Natural killer cell (primary cell): ENCODE measurements at regions not wholly inside any gene's neighbourhood (a gene's known extent, or its start where the extent isn't known, plus 50 kb on each side); places are given as distances from the start of the nearest gene placed in this dataset.

Experiments
- ATAC-seq, 3 donors: fragments of 150-1000 bp in 2 of 3; fragments of 200-7000 bp in 1 of 3; cut with Tn5 transposase; 1 replicate in 1 of 3; 2 replicates in 2 of 3; pipeline ENCODE4 v1.10.0; 2021; ENCODE audit warnings: mild to moderate bottlenecking in 2 of 3, moderate library complexity in 2 of 3
- DNase-seq, 2 donors: peaks; one replicate each; pipeline versions ENCODE4 v3.0.0 to v3.0.0-alpha.2; 2013 to 2021; ENCODE audit warnings: mixed read lengths in 1 of 2
- H3K27ac ChIP-seq: one replicate; pipeline ENCODE4 v1.5.1; 2013; ENCODE audit warnings: mild to moderate bottlenecking, low read length
- H3K27me3 ChIP-seq: one replicate; pipeline ENCODE4 v1.6.1; 2013; ENCODE audit warnings: low read length; ENCODE audit not compliant: control insufficient read depth, insufficient read depth
- H3K36me3 ChIP-seq: one replicate; pipeline ENCODE4 v1.6.1; 2013; ENCODE audit warnings: low read length; ENCODE audit not compliant: control insufficient read depth, insufficient read depth
- H3K4me1 ChIP-seq: one replicate; pipeline ENCODE4 v1.6.1; 2013; ENCODE audit warnings: low read length; ENCODE audit not compliant: control insufficient read depth, insufficient read depth
- H3K4me3 ChIP-seq: one replicate; pipeline ENCODE4 v1.5.1; 2013; ENCODE audit warnings: low read length
- H3K9me3 ChIP-seq: one replicate; pipeline ENCODE4 v1.6.1; 2013; ENCODE audit warnings: low read length; ENCODE audit not compliant: control insufficient read depth, insufficient read depth
- H3K27ac Mint-ChIP-seq, 2 donors: one replicate each; pipeline ENCODE4 v1.8.0; 2022; ENCODE audit warnings: mild to moderate bottlenecking in 2 of 2, mixed read lengths in 2 of 2, moderate library complexity in 1 of 2
- H3K27me3 Mint-ChIP-seq, 2 donors: one replicate each; pipeline ENCODE4 v1.8.0; 2022; ENCODE audit warnings: low read depth in 2 of 2, mixed read lengths in 2 of 2
- H3K36me3 Mint-ChIP-seq: one replicate; pipeline ENCODE4 v1.8.0; 2022; ENCODE audit warnings: mixed read lengths
- H3K4me1 Mint-ChIP-seq, 2 donors: one replicate each; pipeline ENCODE4 v1.8.0; 2022; ENCODE audit warnings: mixed read lengths in 2 of 2
- H3K4me3 Mint-ChIP-seq: one replicate; pipeline ENCODE4 v1.8.0; 2022; ENCODE audit warnings: mild to moderate bottlenecking, moderate library complexity, mixed read lengths
- H3K9me3 Mint-ChIP-seq, 2 donors: one replicate each; pipeline ENCODE4 v1.8.0; 2022; ENCODE audit warnings: mixed read lengths in 2 of 2
- WGBS: methylation state at CpG from one replicate; pipeline ENCODE4 v1.1.7; 2013; ENCODE audit warnings: missing lambda C conversion rate; ENCODE audit not compliant: insufficient coverage; 5-methylcytosine and 5-hydroxymethylcytosine counted together
- intact Hi-C: fragments of 100-400 bp; cut with micrococcal nuclease; formaldehyde crosslinking; loops from one replicate; pipeline ENCODE4 v1.14.2; 2022
- TF ChIP-seq, protein P1 (sequence below): fragments of 200-600 bp; IDR thresholded peaks from one replicate; pipeline ENCODE4 v1.8.0; 2022; ENCODE audit warnings: antibody characterized with exemption

DNA sequence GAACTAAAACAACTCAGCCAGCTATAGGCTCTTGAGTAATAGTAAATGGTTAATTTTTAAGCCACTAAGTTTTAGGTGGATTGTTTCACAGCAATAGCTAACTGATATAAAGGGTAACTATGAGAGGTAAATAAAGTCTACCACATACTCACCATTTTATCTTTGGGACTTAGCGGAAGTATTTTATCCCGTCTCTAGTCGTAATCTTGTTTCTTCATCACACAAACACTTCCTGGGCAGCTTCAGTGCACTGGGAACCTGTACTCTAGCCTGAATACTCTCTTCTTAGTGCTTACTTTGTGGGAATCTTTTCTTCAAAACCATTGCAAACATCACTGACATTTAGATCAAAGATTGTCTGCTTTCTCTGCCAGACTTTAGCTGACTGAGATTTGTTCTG lies 360.5 kb downstream of the EPHA4 start:
- no peak overlapping the region for H3K27ac ChIP-seq
- TF ChIP-seq, protein P1, sequence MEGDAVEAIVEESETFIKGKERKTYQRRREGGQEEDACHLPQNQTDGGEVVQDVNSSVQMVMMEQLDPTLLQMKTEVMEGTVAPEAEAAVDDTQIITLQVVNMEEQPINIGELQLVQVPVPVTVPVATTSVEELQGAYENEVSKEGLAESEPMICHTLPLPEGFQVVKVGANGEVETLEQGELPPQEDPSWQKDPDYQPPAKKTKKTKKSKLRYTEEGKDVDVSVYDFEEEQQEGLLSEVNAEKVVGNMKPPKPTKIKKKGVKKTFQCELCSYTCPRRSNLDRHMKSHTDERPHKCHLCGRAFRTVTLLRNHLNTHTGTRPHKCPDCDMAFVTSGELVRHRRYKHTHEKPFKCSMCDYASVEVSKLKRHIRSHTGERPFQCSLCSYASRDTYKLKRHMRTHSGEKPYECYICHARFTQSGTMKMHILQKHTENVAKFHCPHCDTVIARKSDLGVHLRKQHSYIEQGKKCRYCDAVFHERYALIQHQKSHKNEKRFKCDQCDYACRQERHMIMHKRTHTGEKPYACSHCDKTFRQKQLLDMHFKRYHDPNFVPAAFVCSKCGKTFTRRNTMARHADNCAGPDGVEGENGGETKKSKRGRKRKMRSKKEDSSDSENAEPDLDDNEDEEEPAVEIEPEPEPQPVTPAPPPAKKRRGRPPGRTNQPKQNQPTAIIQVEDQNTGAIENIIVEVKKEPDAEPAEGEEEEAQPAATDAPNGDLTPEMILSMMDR: no peak
- H3K36me3 ChIP-seq: no peaks in the 10 kb centered on the region
- no peaks in the 10 kb centered on the region for H3K4me1 ChIP-seq
- peaks cover 2 to 11% of the 10 kb centered on the region in 2 donors for H3K27me3 Mint-ChIP-seq
- no peak for DNase-seq
- WGBS: 96% methylated on average over 3 of the region's 3 CpGs
- H3K9me3 Mint-ChIP-seq: no peaks in the 10 kb centered on the region
- no peak overlapping the region for H3K4me3 ChIP-seq
- no peaks in the 10 kb centered on the region for H3K9me3 ChIP-seq
- H3K27me3 ChIP-seq: no peaks in the 10 kb centered on the region
- intact Hi-C loops: no loop called here
- no peak overlapping the region for H3K4me3 Mint-ChIP-seq
- ATAC-seq: no peak
- H3K4me1 Mint-ChIP-seq: no peaks in the 10 kb centered on the region
- no peaks in the 10 kb centered on the region for H3K36me3 Mint-ChIP-seq
- no peak overlapping the region for H3K27ac Mint-ChIP-seq

DNA sequence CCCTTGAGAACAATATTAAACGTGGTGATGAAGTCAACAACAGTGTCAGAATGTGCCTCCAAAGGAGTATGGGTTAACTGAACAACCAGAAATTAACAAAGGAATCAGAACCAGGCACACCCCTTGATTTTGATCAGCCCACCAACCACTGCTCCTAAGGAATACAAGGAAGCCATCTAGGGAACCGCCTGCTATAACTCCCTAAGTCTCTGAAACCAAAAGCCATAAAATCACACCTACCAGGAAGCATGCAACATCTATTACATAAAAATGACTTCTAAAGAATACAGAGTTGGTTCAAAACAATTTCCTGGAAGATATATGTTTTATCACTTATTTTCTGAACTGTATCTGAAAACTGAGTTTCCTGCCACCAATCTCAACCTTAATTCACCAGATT lies 360.0 kb downstream of the EPHA4 start:
- Histone ChIP-seq H3K9me3 (no peaks in the 10 kb centered on the region), H3K4me3 (no peak overlapping the region), H3K27ac (no peak overlapping the region), H3K36me3 (no peaks in the 10 kb centered on the region), H3K27me3 (no peaks in the 10 kb centered on the region), H3K4me1 (no peaks in the 10 kb centered on the region)
- ATAC-seq (no peak), DNase-seq (no peak)
- TF ChIP-seq, protein P1: no peak
- 80% methylated on average over 2 of the region's 2 CpGs for WGBS
- intact Hi-C loops: no loop called here
- Mint-ChIP-seq H3K4me3 (no peak overlapping the region), H3K4me1 (no peaks in the 10 kb centered on the region), H3K9me3 (no peaks in the 10 kb centered on the region), H3K36me3 (no peaks in the 10 kb centered on the region), H3K27me3 (peaks cover 2 to 16% of the 10 kb centered on the region in 2 donors), H3K27ac (no peak overlapping the region)

DNA sequence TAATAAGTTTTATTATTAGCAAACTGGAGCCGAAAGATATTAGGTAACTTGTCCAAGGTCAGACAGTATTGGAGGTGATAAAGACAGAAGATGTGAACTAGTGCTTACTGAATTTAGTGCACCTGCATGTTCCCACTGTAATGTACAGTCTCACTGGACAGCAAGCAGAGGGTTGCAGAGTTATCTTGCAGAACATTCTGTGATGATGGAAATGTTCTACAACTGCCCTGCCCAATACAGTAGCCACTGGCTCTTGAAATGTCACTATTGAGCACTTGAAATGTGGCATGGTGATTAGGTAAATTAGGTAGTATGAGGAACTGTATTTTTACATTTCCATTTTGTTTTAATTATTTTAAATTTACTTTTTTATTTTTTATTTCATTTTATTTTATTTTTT lies 356.6 kb downstream of the EPHA4 start:
- 100% methylated on average over 1 of the region's 1 CpG for WGBS
- no peak for ATAC-seq
- no peaks in the 10 kb centered on the region for H3K9me3 ChIP-seq
- no peak for DNase-seq
- no peaks in the 10 kb centered on the region for H3K4me1 ChIP-seq
- no peaks in the 10 kb centered on the region for H3K27me3 ChIP-seq
- no peaks in the 10 kb centered on the region for H3K4me1 Mint-ChIP-seq
- no peak overlapping the region for H3K27ac Mint-ChIP-seq
- peaks cover 2 to 9% of the 10 kb centered on the region in 2 donors for H3K27me3 Mint-ChIP-seq
- no peak overlapping the region for H3K27ac ChIP-seq
- no peaks in the 10 kb centered on the region for H3K36me3 Mint-ChIP-seq
- H3K4me3 ChIP-seq: no peak overlapping the region
- intact Hi-C loops: no loop called here
- no peaks in the 10 kb centered on the region for H3K9me3 Mint-ChIP-seq
- H3K4me3 Mint-ChIP-seq: no peak overlapping the region
- TF ChIP-seq, protein P1: no peak
- no peaks in the 10 kb centered on the region for H3K36me3 ChIP-seq

DNA sequence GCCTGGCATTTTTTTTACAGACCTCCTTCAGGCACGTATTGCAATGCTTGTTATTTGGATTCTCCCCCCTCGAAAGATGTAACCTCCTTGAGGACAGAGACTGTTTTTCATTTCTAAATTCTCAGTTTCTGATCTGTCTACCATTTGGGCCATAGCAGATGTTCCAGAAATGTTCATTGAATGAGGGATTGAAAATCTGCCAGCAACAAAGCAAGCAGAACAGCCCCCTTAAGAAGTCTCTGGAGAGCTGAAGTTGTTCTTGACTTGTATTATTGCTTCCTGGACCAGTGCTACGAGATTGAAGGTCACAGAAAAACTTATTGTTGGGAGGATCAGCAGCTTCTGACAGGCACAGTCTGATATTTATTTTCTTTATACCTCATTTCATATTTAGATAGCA lies 355.5 kb downstream of the EPHA4 start:
- Mint-ChIP-seq H3K36me3 (no peaks in the 10 kb centered on the region), H3K4me3 (no peak overlapping the region), H3K9me3 (no peaks in the 10 kb centered on the region), H3K4me1 (no peaks in the 10 kb centered on the region), H3K27me3 (peaks cover 2 to 9% of the 10 kb centered on the region in 2 donors), H3K27ac (no peak overlapping the region)
- no peaks in the 10 kb centered on the region for H3K4me1 ChIP-seq
- no peaks in the 10 kb centered on the region for H3K27me3 ChIP-seq
- no peak overlapping the region for H3K4me3 ChIP-seq
- DNase-seq (no peak), ATAC-seq (no peak)
- TF ChIP-seq, protein P1: no peak
- no peaks in the 10 kb centered on the region for H3K36me3 ChIP-seq
- no peak overlapping the region for H3K27ac ChIP-seq
- intact Hi-C loops: no loop called here
- H3K9me3 ChIP-seq: no peaks in the 10 kb centered on the region
- WGBS: 70% methylated on average over 3 of the region's 3 CpGs
